ENCODE measurements at regions not wholly inside any gene's neighbourhood (a gene's known extent, or its start where the extent isn't known, plus 50 kb on each side); places are given as distances from the start of the nearest gene placed in this dataset.

- ChIA-PET CTCF (ENCODE audit: partially characterized antibody) (no interaction called here), POLR2A (ENCODE audit: partially characterized antibody) (no interaction called here)
- no peak overlapping the region for H3K56ac ChIP-seq (replicated peaks; ENCODE audit: insufficient read length, low read depth, low read length)
- no peak overlapping the region for H2BK20ac ChIP-seq (ENCODE audit: low read length)
- DNase-seq (ENCODE audit: low read depth in 1 of 2, low spot score in 2 of 2) (no peak), FAIRE-seq (no peak)
- H3K4me2 ChIP-seq (ENCODE audit: insufficient read depth in 1 of 2, low read depth in 2 of 2, low read length in 2 of 2): no peak overlapping the region
- H3K18ac ChIP-seq (ENCODE audit: extremely low read depth, low read length): no peak overlapping the region
- no peaks in the 10 kb centered on the region for H4K20me1 ChIP-seq (replicated peaks in 1 of 2; ENCODE audit: control insufficient read depth in 1 of 2, insufficient read depth in 2 of 2, low read length in 2 of 2)
- H3K4me1 ChIP-seq (replicated peaks in 1 of 4; ENCODE audit: control insufficient read depth in 3 of 4, insufficient read depth in 4 of 4, low read length in 3 of 4): peaks cover 0 to 7% (median 0%) of the 10 kb centered on the region in 4 experiments; a peak in 2 of 7 replicates
- no peak overlapping the region for H3K4me3 ChIP-seq (ENCODE audit: extremely low read depth in 1 of 4, insufficient read depth in 2 of 4, low read depth in 3 of 4, low read length in 4 of 4)
- H3K9me3 ChIP-seq (ENCODE audit: insufficient read depth in 2 of 2, low read depth in 1 of 2, low read length in 1 of 2): no peaks in the 10 kb centered on the region
- H3K4ac ChIP-seq (replicated peaks; ENCODE audit: insufficient read length, low read depth, low read length): no peak overlapping the region
- H3K23me2 ChIP-seq (ENCODE audit: low read depth, low read length): no peaks in the 10 kb centered on the region
- no peak overlapping the region for H4K5ac ChIP-seq (ENCODE audit: insufficient read length, low read depth, low read length)
- H4K8ac ChIP-seq (ENCODE audit: extremely low read depth, insufficient read depth, low read length): no peak overlapping the region
- H3K23ac ChIP-seq (ENCODE audit: insufficient read length): no peak overlapping the region
- no peak overlapping the region for H3K27ac ChIP-seq (ENCODE audit: low read depth, low read length)
- no peaks in the 10 kb centered on the region for H3K79me2 ChIP-seq (ENCODE audit: control insufficient read depth in 1 of 2, insufficient read depth in 2 of 2, low read length in 2 of 2)
- no peaks in the 10 kb centered on the region for H3K36me3 ChIP-seq (ENCODE audit: control insufficient read depth in 2 of 4, insufficient read depth in 4 of 4, low read length in 3 of 4)
- H2BK12ac ChIP-seq (ENCODE audit: low read depth, low read length): no peak overlapping the region
- H4K91ac ChIP-seq (replicated peaks; ENCODE audit: insufficient read length, low read length): no peak overlapping the region
- H2BK120ac ChIP-seq (replicated peaks; ENCODE audit: low read depth, low read length): no peak overlapping the region
- H2AFZ ChIP-seq (ENCODE audit: low read length): no peak overlapping the region
- no peak overlapping the region for H2BK5ac ChIP-seq (ENCODE audit: low read depth, low read length)
- H3K14ac ChIP-seq (ENCODE audit: insufficient read length): no peak overlapping the region
- 90% methylated on average over 3 of the region's 3 CpGs; no CpG with 5 or more reads in 1 of the 2 experiments for WGBS, 2 experiments (ENCODE audit: extremely low coverage in 1 of 2, insufficient coverage in 1 of 2, insufficient read length in 1 of 2, insufficient replicate concordance in 2 of 2, low coverage in 1 of 2, low lambda C conversion rate in 2 of 2, missing lambda C conversion rate in 1 of 2)
- H2BK15ac ChIP-seq (ENCODE audit: low read length): no peak overlapping the region
- H3K9ac ChIP-seq (replicated peaks in 1 of 4; ENCODE audit: extremely low read depth in 1 of 4, low read depth in 3 of 4, low read length in 3 of 4): no peak overlapping the region
- H3K79me1 ChIP-seq (ENCODE audit: low read depth, low read length): no peaks in the 10 kb centered on the region
- no peaks in the 10 kb centered on the region for H3K27me3 ChIP-seq (replicated peaks in 1 of 4; ENCODE audit: control insufficient read depth in 3 of 4, extremely low read depth in 1 of 4, insufficient read depth in 3 of 4, low read length in 3 of 4)
- H2AK5ac ChIP-seq (ENCODE audit: low read depth, low read length): no peak overlapping the region
- TF ChIP-seq ATF2 (IDR thresholded peaks at IDR 0.05; ENCODE audit: low read length) (no peak), MAFK (IDR thresholded peaks at IDR 0.05; ENCODE audit: low read depth, low read length) (no peak), SIRT6 (IDR thresholded peaks at IDR 0.05; ENCODE audit: low read length) (no peak), CBX8 (IDR thresholded peaks at IDR 0.05; ENCODE audit: borderline replicate concordance, low read depth, low read length) (no peak), KDM5A (IDR thresholded peaks at IDR 0.05; ENCODE audit: low read length) (no peak), POLR2AphosphoS5 (IDR thresholded peaks at IDR 0.05; ENCODE audit: low read depth, low read length) (no peak), ATF3 (IDR thresholded peaks at IDR 0.05; ENCODE audit: insufficient read depth, low read depth, low read length) (no peak), EP300 (IDR thresholded peaks at IDR 0.05; ENCODE audit: borderline replicate concordance in 1 of 2, low read depth in 2 of 2, low read length in 2 of 2) (no peak), KDM4A (IDR thresholded peaks at IDR 0.05; ENCODE audit: low read depth, low read length, severe bottlenecking) (no peak), TEAD4 (IDR thresholded peaks at IDR 0.05; ENCODE audit: low read depth, low read length) (no peak), RBBP5 (IDR thresholded peaks at IDR 0.05; ENCODE audit: borderline replicate concordance, low read depth, low read length) (no peak), RAD21 (IDR thresholded peaks at IDR 0.05 in 1 of 2, conservative IDR thresholded peaks at IDR 0.05 in 1 of 2; ENCODE audit: low read depth in 2 of 2, low read length in 2 of 2) (no peak)
Observed at GRCh38 chr9:71329873-71330272, 208.5 kb upstream of the TRPM3 start.
